Neural crest cell (in vitro differentiated cells): ENCODE measurements at regions not wholly inside any gene's neighbourhood (a gene's known extent, or its start where the extent isn't known, plus 50 kb on each side); places are given as distances from the start of the nearest gene placed in this dataset.
"Not testable (repeated sequence)": the region's sequence is repeated elsewhere in the genome, so short reads cannot be mapped to it uniquely, and the experiment has no call there.

Source experiments
- DNase-seq: peaks from one replicate; pipeline ENCODE4 v3.0.0; 2021; ENCODE audit warnings: low read depth, mixed read lengths, low spot score
- H3K27ac Mint-ChIP-seq: one replicate; pipeline ENCODE4 v1.8.0; 2021; ENCODE audit warnings: mild to moderate bottlenecking, mixed read lengths; ENCODE audit not compliant: unreplicated experiment
- H3K27me3 Mint-ChIP-seq: 2 replicates; pipeline ENCODE4 v1.8.0; 2021; ENCODE audit warnings: low read depth, mild to moderate bottlenecking, mixed read lengths
- H3K36me3 Mint-ChIP-seq: 2 replicates; pipeline ENCODE4 v1.8.0; 2021; ENCODE audit warnings: low read depth, mild to moderate bottlenecking, mixed read lengths
- H3K4me1 Mint-ChIP-seq: 2 replicates; pipeline ENCODE4 v1.8.0; 2021; ENCODE audit warnings: mixed read lengths
- H3K4me3 Mint-ChIP-seq: one replicate; pipeline ENCODE4 v1.8.0; 2021; ENCODE audit warnings: mild to moderate bottlenecking, mixed read lengths
- H3K9me3 Mint-ChIP-seq: 2 replicates; pipeline ENCODE4 v1.8.0; 2021; ENCODE audit warnings: mixed read lengths
- CTCF ChIP-seq: fragments of 200-600 bp; sonication (generic); conservative IDR thresholded peaks from 2 replicates; pipeline ENCODE4 v1.5.0; 2021; ENCODE audit warnings: antibody characterized with exemption, mild to moderate bottlenecking

- Mint-ChIP-seq H3K9me3 (no peaks in the 10 kb centered on the region), H3K4me1 (no peaks in the 10 kb centered on the region), H3K27me3 (no peaks in the 10 kb centered on the region), H3K36me3 (no peaks in the 10 kb centered on the region), H3K27ac (no peak overlapping the region), H3K4me3 (no peak overlapping the region)
- DNase-seq: no peak
- TF ChIP-seq CTCF: no peak
These were observed 1021.2 kb downstream of the PCDH7 start for GRCh38 chr4:31741326-31741725.

GRCh38 chr4:31748382-31748781 is 1028.2 kb downstream of the PCDH7 start:
- Mint-ChIP-seq H3K9me3 (peaks cover 2% of the 10 kb centered on the region), H3K36me3 (no peaks in the 10 kb centered on the region), H3K4me1 (no peaks in the 10 kb centered on the region), H3K27ac (no peak overlapping the region), H3K4me3 (no peak overlapping the region), H3K27me3 (no peaks in the 10 kb centered on the region)
- no peak for DNase-seq
- TF ChIP-seq CTCF: no peak

GRCh38 chr4:31750581-31750980 is 1030.4 kb downstream of the PCDH7 start:
- not testable (repeated sequence) for H3K27ac Mint-ChIP-seq, H3K4me3 Mint-ChIP-seq

GRCh38 chr4:31755751-31756150 is 1035.6 kb downstream of the PCDH7 start:
- Mint-ChIP-seq H3K9me3 (peaks cover 2% of the 10 kb centered on the region), H3K36me3 (no peaks in the 10 kb centered on the region), H3K4me1 (no peaks in the 10 kb centered on the region), H3K27ac (no peak overlapping the region), H3K27me3 (no peaks in the 10 kb centered on the region), H3K4me3 (no peak overlapping the region)
- no peak for DNase-seq
- TF ChIP-seq CTCF: no peak

More at GRCh38 chr4:31750581-31750980, 1030.4 kb downstream of the PCDH7 start:
- H3K36me3 Mint-ChIP-seq, H3K4me1 Mint-ChIP-seq, DNase-seq, H3K27me3 Mint-ChIP-seq, H3K9me3 Mint-ChIP-seq: not testable (repeated sequence)

- no peak for TF ChIP-seq CTCF
These were observed 1048.6 kb downstream of the PCDH7 start for GRCh38 chr4:31768756-31769155.

GRCh38 chr4:31783311-31783710 is 1063.1 kb downstream of the PCDH7 start:
- no peaks in the 10 kb centered on the region for H3K4me1 Mint-ChIP-seq
- peaks cover 2% of the 10 kb centered on the region for H3K36me3 Mint-ChIP-seq

More at GRCh38 chr4:31768756-31769155, 1048.6 kb downstream of the PCDH7 start:
- DNase-seq: no peak
- Mint-ChIP-seq H3K27me3 (no peaks in the 10 kb centered on the region), H3K4me1 (no peaks in the 10 kb centered on the region), H3K4me3 (no peak overlapping the region), H3K36me3 (no peaks in the 10 kb centered on the region), H3K9me3 (peaks cover 4% of the 10 kb centered on the region), H3K27ac (no peak overlapping the region)

More at GRCh38 chr4:31783311-31783710, 1063.1 kb downstream of the PCDH7 start:
- no peak for TF ChIP-seq CTCF
- Mint-ChIP-seq H3K27ac (no peak overlapping the region), H3K4me3 (no peak overlapping the region), H3K27me3 (no peaks in the 10 kb centered on the region), H3K9me3 (no peaks in the 10 kb centered on the region)
- no peak for DNase-seq
